ENCODE measurements at regions not wholly inside any gene's neighbourhood (a gene's known extent, or its start where the extent isn't known, plus 50 kb on each side); places are given as distances from the start of the nearest gene placed in this dataset.

DNA sequence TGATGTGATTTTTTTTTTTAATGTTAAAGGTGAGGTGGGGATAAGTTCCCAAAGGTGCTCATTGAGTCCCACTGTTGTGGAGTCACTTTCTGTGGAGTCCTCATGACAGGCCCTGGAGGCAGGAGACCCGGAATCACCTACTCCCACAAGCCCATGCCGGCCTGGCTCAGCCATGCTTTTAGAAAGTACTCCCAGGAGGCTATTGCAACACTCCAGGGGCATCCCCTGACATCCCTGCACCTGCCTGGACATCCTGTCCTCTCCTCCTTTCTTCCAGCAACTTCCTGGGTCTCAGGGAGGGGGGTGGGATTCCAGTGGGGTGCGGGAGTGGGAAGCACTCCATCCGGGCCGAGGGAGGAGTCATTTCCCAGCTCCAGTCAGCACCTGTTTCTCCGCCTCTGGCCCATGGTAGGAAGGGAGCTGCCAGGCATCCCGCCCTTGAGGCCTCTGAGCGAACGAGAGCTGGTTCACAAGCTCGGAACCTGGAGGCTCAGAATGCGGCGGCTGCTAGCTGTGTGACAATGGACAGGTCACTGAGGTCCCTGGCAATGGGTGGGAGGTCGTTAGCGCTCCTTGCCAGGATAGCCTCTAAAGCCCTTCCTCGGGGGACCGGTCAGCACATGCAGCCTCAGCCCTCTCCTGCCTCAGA is 163.9 kb upstream of the ID2 start:
- intact Hi-C loops (cut with DNase I; ENCODE audit: low total_unique reads), result no loop called here
- TF ChIP-seq, protein P1, sequence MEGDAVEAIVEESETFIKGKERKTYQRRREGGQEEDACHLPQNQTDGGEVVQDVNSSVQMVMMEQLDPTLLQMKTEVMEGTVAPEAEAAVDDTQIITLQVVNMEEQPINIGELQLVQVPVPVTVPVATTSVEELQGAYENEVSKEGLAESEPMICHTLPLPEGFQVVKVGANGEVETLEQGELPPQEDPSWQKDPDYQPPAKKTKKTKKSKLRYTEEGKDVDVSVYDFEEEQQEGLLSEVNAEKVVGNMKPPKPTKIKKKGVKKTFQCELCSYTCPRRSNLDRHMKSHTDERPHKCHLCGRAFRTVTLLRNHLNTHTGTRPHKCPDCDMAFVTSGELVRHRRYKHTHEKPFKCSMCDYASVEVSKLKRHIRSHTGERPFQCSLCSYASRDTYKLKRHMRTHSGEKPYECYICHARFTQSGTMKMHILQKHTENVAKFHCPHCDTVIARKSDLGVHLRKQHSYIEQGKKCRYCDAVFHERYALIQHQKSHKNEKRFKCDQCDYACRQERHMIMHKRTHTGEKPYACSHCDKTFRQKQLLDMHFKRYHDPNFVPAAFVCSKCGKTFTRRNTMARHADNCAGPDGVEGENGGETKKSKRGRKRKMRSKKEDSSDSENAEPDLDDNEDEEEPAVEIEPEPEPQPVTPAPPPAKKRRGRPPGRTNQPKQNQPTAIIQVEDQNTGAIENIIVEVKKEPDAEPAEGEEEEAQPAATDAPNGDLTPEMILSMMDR (IDR thresholded peaks at IDR 0.05), result no peak
- no peak for TF ChIP-seq POLR2A (IDR thresholded peaks at IDR 0.05)
- no peak overlapping the region for H3K4me3 ChIP-seq
- no peak overlapping the region for H3K27ac ChIP-seq
- no peaks in the 10 kb centered on the region for H3K4me1 ChIP-seq
- H3K36me3 ChIP-seq, result no peaks in the 10 kb centered on the region
- no peak for DNase-seq
- no peaks in the 10 kb centered on the region for H3K9me3 ChIP-seq
- no peaks in the 10 kb centered on the region for H3K27me3 ChIP-seq

DNA sequence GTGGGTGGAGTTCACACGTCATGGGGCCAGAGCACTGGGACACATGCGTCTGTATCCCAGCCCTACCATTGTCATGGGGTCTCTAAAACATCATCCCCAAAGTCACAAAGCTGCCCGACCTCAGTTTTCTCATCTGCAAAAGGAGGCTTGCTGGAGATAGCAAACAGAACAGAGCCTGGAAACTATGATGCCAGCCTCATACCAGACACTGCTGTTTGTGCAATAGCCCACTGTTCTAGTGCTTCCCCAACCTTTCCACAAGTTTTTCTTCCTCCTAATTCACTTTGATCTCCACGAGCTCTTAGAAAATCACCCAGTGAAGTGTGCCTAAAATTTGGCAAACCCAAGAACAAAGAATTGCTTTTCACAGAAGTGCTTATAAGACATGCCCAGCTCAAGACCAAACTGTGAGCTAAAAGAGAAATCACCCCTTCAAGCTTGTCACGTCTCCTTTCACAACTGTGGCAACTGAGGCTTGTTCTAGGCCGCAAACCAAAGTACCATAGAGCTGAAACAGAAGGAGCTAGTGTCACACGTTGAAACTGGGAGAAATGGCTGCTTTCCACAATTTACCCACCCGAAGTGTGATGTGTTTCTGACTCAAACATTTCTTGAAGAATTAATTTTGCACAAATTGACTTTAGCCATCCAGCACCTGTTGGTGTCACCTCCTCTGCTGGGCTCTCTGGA is 162.7 kb upstream of the ID2 start:
- H3K9me3 ChIP-seq, result no peaks in the 10 kb centered on the region
- DNase-seq, result no peak
- H3K4me1 ChIP-seq, result no peaks in the 10 kb centered on the region
- no peaks in the 10 kb centered on the region for H3K36me3 ChIP-seq
- TF ChIP-seq, protein P1 (IDR thresholded peaks at IDR 0.05), result no peak
- no peak for TF ChIP-seq POLR2A (IDR thresholded peaks at IDR 0.05)
- intact Hi-C loops (cut with DNase I; ENCODE audit: low total_unique reads), result no loop called here
- H3K27ac ChIP-seq, result no peak overlapping the region
- H3K27me3 ChIP-seq, result no peaks in the 10 kb centered on the region
- H3K4me3 ChIP-seq, result no peak overlapping the region

GRCh38 chr2:8520791-8521344 is 161.0 kb upstream of the ID2 start:
- intact Hi-C loops (cut with DNase I; ENCODE audit: low total_unique reads), result no loop called here
- H3K4me1 ChIP-seq, result no peaks in the 10 kb centered on the region

GRCh38 chr2:8522687-8523086 is 159.2 kb upstream of the ID2 start:
- Histone ChIP-seq H3K9me3 (no peaks in the 10 kb centered on the region), H3K4me1 (no peaks in the 10 kb centered on the region), H3K36me3 (no peaks in the 10 kb centered on the region), H3K4me3 (no peak overlapping the region), H3K27ac (no peak overlapping the region), H3K27me3 (no peaks in the 10 kb centered on the region)
- DNase-seq, result no peak
- no peak for TF ChIP-seq POLR2A (IDR thresholded peaks at IDR 0.05)
- TF ChIP-seq, protein P1 (IDR thresholded peaks at IDR 0.05), result no peak
- intact Hi-C loops (cut with DNase I; ENCODE audit: low total_unique reads), result no loop called here

More at GRCh38 chr2:8520791-8521344, 161.0 kb upstream of the ID2 start:
- Histone ChIP-seq H3K27me3 (no peaks in the 10 kb centered on the region), H3K9me3 (no peaks in the 10 kb centered on the region), H3K27ac (no peak overlapping the region), H3K4me3 (no peak overlapping the region), H3K36me3 (no peaks in the 10 kb centered on the region)
- no peak for TF ChIP-seq POLR2A (IDR thresholded peaks at IDR 0.05)
- TF ChIP-seq, protein P1 (IDR thresholded peaks at IDR 0.05), result no peak
- DNase-seq, result no peak

- DNase-seq, result no peak
- Histone ChIP-seq H3K27ac (no peak overlapping the region), H3K4me3 (no peak overlapping the region), H3K36me3 (no peaks in the 10 kb centered on the region), H3K27me3 (no peaks in the 10 kb centered on the region), H3K4me1 (no peaks in the 10 kb centered on the region), H3K9me3 (no peaks in the 10 kb centered on the region)
- TF ChIP-seq, protein P1 (IDR thresholded peaks at IDR 0.05), result no peak
- no peak for TF ChIP-seq POLR2A (IDR thresholded peaks at IDR 0.05)
- intact Hi-C loops (cut with DNase I; ENCODE audit: low total_unique reads), result no loop called here
Observed at GRCh38 chr2:8524388-8524787, 157.5 kb upstream of the ID2 start.
